ENCODE measurements at regions not wholly inside any gene's neighbourhood (a gene's known extent, or its start where the extent isn't known, plus 50 kb on each side); places are given as distances from the start of the nearest gene placed in this dataset.

- H4K5ac ChIP-seq (ENCODE audit: low read depth, low read length) = no peak overlapping the region
- peak overlapping the region; percentile 45 for H2BK5ac ChIP-seq (ENCODE audit: low read depth, low read length, poor library complexity, severe bottlenecking)
- no peaks in the 10 kb centered on the region for H3K36me3 ChIP-seq (ENCODE audit: control insufficient read depth, insufficient read depth, low read length)
- CTCF ChIA-PET = no interaction called here
- H3K4me1 ChIP-seq (ENCODE audit: control insufficient read depth, insufficient read depth, low read length) = no peaks in the 10 kb centered on the region
- H2BK15ac ChIP-seq (ENCODE audit: low read depth, low read length) = no peak overlapping the region
- H3K4me2 ChIP-seq (ENCODE audit: low read depth, low read length) = no peak overlapping the region
- dilution Hi-C loops (cut with HindIII; ENCODE audit: low sequenced_read_pairs, unreplicated experiment) (no loop called here), in situ Hi-C loops (cut with MboI; ENCODE audit: low sequenced_read_pairs) (no loop called here), intact Hi-C loops (cut with micrococcal nuclease) (no loop called here)
- peaks cover 7% of the 10 kb centered on the region for H3K27me3 ChIP-seq (ENCODE audit: control insufficient read depth, insufficient read depth, low read length)
- WGBS, 2 experiments (ENCODE audit: extremely low coverage in 2 of 2, insufficient read length in 1 of 2) = no CpG with 5 or more reads among the region's 3 CpGs
- TF ChIP-seq NFE2L2 (IDR thresholded peaks at IDR 0.05; ENCODE audit: low read depth, low read length) (no peak), USF2 (IDR thresholded peaks at IDR 0.05; ENCODE audit: low read depth, low read length) (no peak), FOS (IDR thresholded peaks at IDR 0.05; ENCODE audit: low read depth, low read length) (peak; percentile 32; the same call in 1 of the 2 replicates), MAFK (IDR thresholded peaks at IDR 0.05; ENCODE audit: low read depth, low read length) (no peak), RFX5 (IDR thresholded peaks at IDR 0.05; ENCODE audit: low read depth, low read length) (no peak)
- no peak overlapping the region for H3K56ac ChIP-seq (ENCODE audit: extremely low read depth, insufficient read depth, low read length)
- no peaks in the 10 kb centered on the region for H3K9me1 ChIP-seq (ENCODE audit: insufficient read depth, low read length)
- no peak overlapping the region for H2BK20ac ChIP-seq (ENCODE audit: low read depth, low read length)
- H4K20me1 ChIP-seq (ENCODE audit: insufficient read depth, low read length) = no peaks in the 10 kb centered on the region
- peak; percentile 4 for DNase-seq
- ATAC-seq (ENCODE audit: low read depth) = no peak
- H2AK9ac ChIP-seq (replicated peaks; ENCODE audit: low read depth, low read length, poor library complexity) = no peak overlapping the region
- H3K79me1 ChIP-seq (ENCODE audit: low read depth in 1 of 2, low read length in 2 of 2) = no peaks in the 10 kb centered on the region
- H4K8ac ChIP-seq (ENCODE audit: low read depth in 2 of 2, low read length in 2 of 2) = no peak overlapping the region
- no peaks in the 10 kb centered on the region for H3K9me3 ChIP-seq (ENCODE audit: control insufficient read depth, insufficient read depth, low read length)
- no peak overlapping the region for H2BK120ac ChIP-seq (ENCODE audit: low read depth, low read length)
- H3K4ac ChIP-seq (ENCODE audit: low read depth, low read length) = no peak overlapping the region
- no peak overlapping the region for H3K18ac ChIP-seq (ENCODE audit: low read depth, low read length)
- no peak overlapping the region for H3K4me3 ChIP-seq (ENCODE audit: insufficient read depth, low read depth, low read length)
- H3K9ac ChIP-seq (ENCODE audit: low read depth, low read length) = no peak overlapping the region
- H3K23ac ChIP-seq (ENCODE audit: low read depth, low read length) = no peak overlapping the region
- no peak overlapping the region for H3K14ac ChIP-seq (replicated peaks; ENCODE audit: low read depth, low read length)
- H2AK5ac ChIP-seq (ENCODE audit: low read depth, low read length) = no peak overlapping the region
- H2AFZ ChIP-seq (replicated peaks; ENCODE audit: low read length, poor library complexity) = no peak overlapping the region
- H4K91ac ChIP-seq (ENCODE audit: insufficient read depth, low read depth, low read length) = no peak overlapping the region
- H3K27ac ChIP-seq (ENCODE audit: insufficient read depth, low read length) = no peak overlapping the region
- BruUV-seq (replicated peaks) = no TSS peak
- POLR2A ChIA-PET (ENCODE audit: unreplicated experiment) = no interaction called here
Observed at GRCh38 chr14:89058697-89059096, 234.2 kb downstream of the TTC8 start.

Data from IMR-90 (cell line).